ENCODE measurements at regions not wholly inside any gene's neighbourhood (a gene's known extent, or its start where the extent isn't known, plus 50 kb on each side); places are given as distances from the start of the nearest gene placed in this dataset.

DNA sequence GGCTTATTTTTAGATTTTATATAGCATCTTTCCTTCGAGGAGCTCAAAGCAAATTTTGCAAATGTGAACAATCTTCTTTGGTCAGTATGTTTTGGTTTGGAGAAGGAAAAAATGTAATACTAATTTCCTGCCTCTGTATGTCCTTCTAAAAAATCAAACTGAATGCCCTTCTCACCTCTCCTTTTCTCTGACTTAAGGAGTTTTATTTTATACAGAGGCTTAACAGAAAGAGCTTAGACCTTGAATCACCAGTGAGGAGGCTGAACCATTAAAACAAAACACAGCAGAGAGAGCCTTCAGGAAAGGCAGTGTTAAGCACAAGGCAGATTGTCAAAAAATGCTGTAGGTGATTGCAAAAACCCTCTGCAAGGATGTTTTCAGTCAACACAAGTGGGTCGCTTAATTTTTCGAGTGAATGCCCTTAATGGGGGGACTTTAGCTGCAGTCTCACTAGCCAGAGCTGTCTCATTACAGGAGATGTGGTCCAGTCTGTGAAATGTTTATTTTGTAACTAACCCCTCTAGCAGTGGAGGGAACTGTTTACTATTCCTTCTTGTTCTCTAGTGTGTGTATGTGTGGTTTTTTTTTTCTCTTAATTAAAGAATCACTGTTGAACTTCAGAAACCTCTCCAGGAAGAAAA is 481.3 kb upstream of the CITED2 start:
- Mint-ChIP-seq H3K36me3 (ENCODE audit: unreplicated experiment) (no peaks in the 10 kb centered on the region), H3K9me3 (ENCODE audit: unreplicated experiment) (no peaks in the 10 kb centered on the region), H3K27ac (ENCODE audit: unreplicated experiment) (peak overlapping the region; percentile 83), H3K4me3 (ENCODE audit: unreplicated experiment) (peak overlapping the region; percentile 20), H3K27me3 (ENCODE audit: unreplicated experiment) (no peaks in the 10 kb centered on the region), H3K4me1 (ENCODE audit: unreplicated experiment) (peaks cover 43% of the 10 kb centered on the region)
- TF ChIP-seq, protein P1, sequence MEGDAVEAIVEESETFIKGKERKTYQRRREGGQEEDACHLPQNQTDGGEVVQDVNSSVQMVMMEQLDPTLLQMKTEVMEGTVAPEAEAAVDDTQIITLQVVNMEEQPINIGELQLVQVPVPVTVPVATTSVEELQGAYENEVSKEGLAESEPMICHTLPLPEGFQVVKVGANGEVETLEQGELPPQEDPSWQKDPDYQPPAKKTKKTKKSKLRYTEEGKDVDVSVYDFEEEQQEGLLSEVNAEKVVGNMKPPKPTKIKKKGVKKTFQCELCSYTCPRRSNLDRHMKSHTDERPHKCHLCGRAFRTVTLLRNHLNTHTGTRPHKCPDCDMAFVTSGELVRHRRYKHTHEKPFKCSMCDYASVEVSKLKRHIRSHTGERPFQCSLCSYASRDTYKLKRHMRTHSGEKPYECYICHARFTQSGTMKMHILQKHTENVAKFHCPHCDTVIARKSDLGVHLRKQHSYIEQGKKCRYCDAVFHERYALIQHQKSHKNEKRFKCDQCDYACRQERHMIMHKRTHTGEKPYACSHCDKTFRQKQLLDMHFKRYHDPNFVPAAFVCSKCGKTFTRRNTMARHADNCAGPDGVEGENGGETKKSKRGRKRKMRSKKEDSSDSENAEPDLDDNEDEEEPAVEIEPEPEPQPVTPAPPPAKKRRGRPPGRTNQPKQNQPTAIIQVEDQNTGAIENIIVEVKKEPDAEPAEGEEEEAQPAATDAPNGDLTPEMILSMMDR (IDR thresholded peaks at IDR 0.05): no peak
- DNase-seq (ENCODE audit: extremely low spot score, unreplicated experiment): no peak

DNA sequence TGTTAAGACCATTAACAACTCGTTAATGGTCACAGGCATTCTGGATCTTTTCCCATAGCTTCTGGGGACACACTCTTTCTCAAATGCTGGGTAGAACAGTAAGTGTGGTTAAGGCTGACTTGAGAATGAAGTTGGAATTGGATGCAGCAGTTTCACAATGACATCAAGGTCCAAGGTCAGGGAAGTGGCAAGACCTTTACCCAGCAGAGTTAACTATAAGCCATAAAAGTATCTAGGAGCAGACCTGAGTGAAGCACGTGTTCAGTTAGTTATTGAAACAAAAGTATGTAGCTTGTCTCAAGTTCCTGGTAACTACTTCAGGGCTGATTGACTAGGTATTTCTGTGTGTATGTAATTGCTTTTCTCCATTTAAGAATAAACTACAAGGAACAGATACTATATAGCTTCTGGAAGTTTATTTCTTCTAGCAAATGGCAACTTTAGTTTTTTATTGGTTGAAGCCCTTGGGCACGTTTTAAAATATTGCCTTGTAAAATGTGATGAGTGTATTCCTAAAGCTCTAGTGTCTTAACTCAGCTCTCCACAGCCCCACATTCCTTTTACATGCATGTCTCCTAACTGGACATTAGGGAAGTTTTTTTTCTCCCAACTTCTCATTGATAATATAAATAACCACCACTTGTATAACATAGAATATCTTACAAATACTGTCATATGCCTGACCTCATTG is 479.0 kb upstream of the CITED2 start:
- H3K36me3 Mint-ChIP-seq (ENCODE audit: unreplicated experiment): peaks cover 4% of the 10 kb centered on the region
- DNase-seq (ENCODE audit: extremely low spot score, unreplicated experiment): no peak
- H3K27ac Mint-ChIP-seq (ENCODE audit: unreplicated experiment): no peak overlapping the region
- H3K4me3 Mint-ChIP-seq (ENCODE audit: unreplicated experiment): no peak overlapping the region
- H3K9me3 Mint-ChIP-seq (ENCODE audit: unreplicated experiment): peaks cover 11% of the 10 kb centered on the region
- TF ChIP-seq, protein P1 (IDR thresholded peaks at IDR 0.05): no peak
- no peaks in the 10 kb centered on the region for H3K27me3 Mint-ChIP-seq (ENCODE audit: unreplicated experiment)
- H3K4me1 Mint-ChIP-seq (ENCODE audit: unreplicated experiment): peaks cover 43% of the 10 kb centered on the region

DNA sequence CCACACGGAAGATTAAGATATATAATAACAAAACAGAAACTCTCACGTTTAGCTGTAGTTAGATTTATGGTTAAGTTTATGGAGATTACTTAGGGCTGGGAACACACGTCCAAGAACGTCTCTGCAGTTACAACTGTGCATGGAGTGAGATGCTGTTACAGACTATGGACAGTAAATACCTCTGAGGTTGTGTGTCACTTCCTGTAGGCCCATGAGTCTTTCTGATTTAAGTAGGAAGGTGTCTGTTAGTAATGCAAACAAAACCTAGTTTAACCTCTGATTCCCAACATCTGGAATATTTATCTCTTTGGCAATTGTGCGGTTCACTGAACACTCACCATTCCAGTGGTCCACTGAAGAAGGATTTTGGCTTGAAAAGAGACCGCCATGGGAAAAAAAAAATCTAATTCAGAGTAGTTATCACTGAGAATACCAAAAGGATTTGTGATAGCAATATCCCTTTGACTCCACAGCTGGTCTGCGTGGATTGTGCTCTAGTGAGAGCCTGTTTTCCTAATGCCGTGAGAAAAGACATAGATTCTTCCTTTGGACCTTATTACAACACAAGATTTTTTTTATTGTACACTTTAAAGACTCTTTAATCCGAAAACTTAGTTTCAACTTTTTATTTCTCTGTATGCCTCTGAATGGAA is 478.2 kb upstream of the CITED2 start:
- TF ChIP-seq, protein P1 (IDR thresholded peaks at IDR 0.05): no peak
- Mint-ChIP-seq H3K4me3 (ENCODE audit: unreplicated experiment) (no peak overlapping the region), H3K9me3 (ENCODE audit: unreplicated experiment) (peaks cover 11% of the 10 kb centered on the region), H3K4me1 (ENCODE audit: unreplicated experiment) (peaks cover 43% of the 10 kb centered on the region), H3K36me3 (ENCODE audit: unreplicated experiment) (peaks cover 4% of the 10 kb centered on the region), H3K27ac (ENCODE audit: unreplicated experiment) (no peak overlapping the region), H3K27me3 (ENCODE audit: unreplicated experiment) (no peaks in the 10 kb centered on the region)
- no peak for DNase-seq (ENCODE audit: extremely low spot score, unreplicated experiment)

DNA sequence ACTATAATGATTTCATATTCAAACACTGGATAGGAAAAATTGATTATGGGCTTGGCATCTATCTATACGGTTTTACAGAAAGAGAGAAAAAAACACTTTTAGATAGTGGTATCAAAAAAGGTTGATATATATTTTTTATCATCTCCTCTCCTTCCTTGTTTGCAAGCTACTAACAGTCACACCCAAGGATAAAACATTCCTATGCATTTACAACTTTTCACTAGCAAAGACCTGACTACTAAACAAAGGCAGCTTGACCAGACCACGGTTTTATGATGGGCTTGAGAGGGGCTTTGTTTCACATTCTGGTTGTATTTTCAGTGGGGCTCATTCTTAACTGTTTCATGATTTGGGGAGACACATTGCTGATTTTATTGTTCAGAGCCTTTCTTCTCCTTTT is 477.6 kb upstream of the CITED2 start:
- TF ChIP-seq, protein P1 (IDR thresholded peaks at IDR 0.05): no peak
- Mint-ChIP-seq H3K9me3 (ENCODE audit: unreplicated experiment) (peaks cover 11% of the 10 kb centered on the region), H3K36me3 (ENCODE audit: unreplicated experiment) (peaks cover 4% of the 10 kb centered on the region), H3K27ac (ENCODE audit: unreplicated experiment) (no peak overlapping the region), H3K4me1 (ENCODE audit: unreplicated experiment) (peaks cover 40% of the 10 kb centered on the region), H3K27me3 (ENCODE audit: unreplicated experiment) (no peaks in the 10 kb centered on the region), H3K4me3 (ENCODE audit: unreplicated experiment) (no peak overlapping the region)
- no peak for DNase-seq (ENCODE audit: extremely low spot score, unreplicated experiment)

DNA sequence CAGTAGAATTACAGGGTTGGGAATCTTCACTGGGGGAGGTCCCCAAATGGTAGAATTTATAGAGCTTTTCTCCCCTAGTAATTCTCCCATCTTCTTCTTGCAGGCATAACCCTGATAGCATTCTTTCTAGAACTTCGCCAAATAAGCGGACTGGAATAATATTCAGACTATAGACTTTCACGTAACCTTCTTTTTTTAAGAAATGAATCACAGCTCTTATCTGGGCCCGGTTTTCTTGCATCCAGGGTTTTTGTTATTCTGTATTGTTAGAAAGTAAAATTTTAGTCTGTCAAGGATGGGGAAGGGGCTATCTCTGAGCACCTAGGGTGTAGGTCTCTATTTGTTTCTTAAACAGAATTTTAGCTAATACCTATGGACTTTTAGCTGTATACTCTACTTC is 476.8 kb upstream of the CITED2 start:
- TF ChIP-seq, protein P1 (IDR thresholded peaks at IDR 0.05): no peak
- H3K4me1 Mint-ChIP-seq (ENCODE audit: unreplicated experiment): peaks cover 33% of the 10 kb centered on the region
- H3K4me3 Mint-ChIP-seq (ENCODE audit: unreplicated experiment): no peak overlapping the region

More for the DNA sequence above, 476.8 kb upstream of the CITED2 start:
- H3K36me3 Mint-ChIP-seq (ENCODE audit: unreplicated experiment): peaks cover 4% of the 10 kb centered on the region
- H3K27me3 Mint-ChIP-seq (ENCODE audit: unreplicated experiment): no peaks in the 10 kb centered on the region
- DNase-seq (ENCODE audit: extremely low spot score, unreplicated experiment): no peak
- H3K9me3 Mint-ChIP-seq (ENCODE audit: unreplicated experiment): peaks cover 11% of the 10 kb centered on the region
- H3K27ac Mint-ChIP-seq (ENCODE audit: unreplicated experiment): no peak overlapping the region

All from osteocyte (in vitro differentiated cells).